A549 (cell line): ENCODE measurements at regions not wholly inside any gene's neighbourhood (a gene's known extent, or its start where the extent isn't known, plus 50 kb on each side); places are given as distances from the start of the nearest gene placed in this dataset.
A peak's percentile ranks its signal among the peaks of the same experiment; 100 is the strongest.
"Not testable (repeated sequence)": the region's sequence is repeated elsewhere in the genome, so short reads cannot be mapped to it uniquely, and the experiment has no call there.

Source experiments
- ATAC-seq, 2 experiments: fragments of 200-7000 bp in 1 of 2; fragments of >200 bp in 1 of 2; cut with Nextera tagmentation in 1 of 2; cut with Tn5 transposase in 1 of 2; 3 replicates each; pipeline versions ENCODE4 v1.8.0 to v1.9.1; 2018 to 2020; ENCODE audit warnings: mild to moderate bottlenecking in 1 of 2, moderate library complexity in 1 of 2
- CTCF ChIA-PET: fragments of 300-600 bp; sonication (Branson Sonifier 250); formaldehyde crosslinking; extraction: SDS; loops from one replicate; lab custom pipeline; 2021; ENCODE audit warnings: antibody characterized with exemption, inconsistent platforms; lab: Yijun Ruan, JAX
- POLR2A ChIA-PET: fragments of 350-600 bp; formaldehyde crosslinking; extraction: SDS; loops from one replicate; lab custom pipeline; 2021; ENCODE audit warnings: antibody characterized with exemption, inconsistent platforms; lab: Yijun Ruan, JAX
- DNase-seq, 2 experiments: peaks; one replicate each; pipeline versions ENCODE4 v3.0.0 to v3.0.0-alpha.2; 2011 to 2016; ENCODE audit warnings: low read depth in 1 of 2, low spot score in 1 of 2
- FAIRE-seq: peaks from 2 replicates; lab custom pipeline; 2011; peaks lifted over from hg19 to GRCh38; lab: Jason Lieb, UNC
- H3K27ac ChIP-seq, 2 experiments: fragments of >200 bp; sonication (Bioruptor Twin); formaldehyde crosslinking; 3 replicates each; pipeline ENCODE4 v1.5.1; 2016 to 2017
- H3K4me1 ChIP-seq: fragments of >200 bp; sonication (Bioruptor Twin); formaldehyde crosslinking; 3 replicates; pipeline ENCODE4 v1.6.1; 2016
- H3K4me2 ChIP-seq: fragments of >200 bp; sonication (Bioruptor Twin); formaldehyde crosslinking; 3 replicates; pipeline ENCODE4 v1.6.1; 2016
- H3K4me3 ChIP-seq: fragments of >200 bp; sonication (Bioruptor Twin); formaldehyde crosslinking; 3 replicates; pipeline ENCODE4 v1.5.1; 2016
- H3K9me3 ChIP-seq: fragments of >200 bp; sonication (Bioruptor Twin); formaldehyde crosslinking; 3 replicates; pipeline ENCODE4 v1.6.1; 2016
- BCL3 ChIP-seq: fragments of >200 bp; sonication (Bioruptor Twin); formaldehyde crosslinking; IDR thresholded peaks from 3 replicates; pipeline ENCODE4 v1.6.1; 2016
- CBX2 ChIP-seq: fragments of 200-600 bp; sonication (generic); IDR thresholded peaks from 2 replicates; pipeline ENCODE4 v1.6.1; 2016; ENCODE audit warnings: low read depth, mild to moderate bottlenecking, borderline replicate concordance
- CBX8 ChIP-seq: fragments of 200-600 bp; sonication (generic); IDR thresholded peaks from 2 replicates; pipeline ENCODE4 v1.6.1; 2016
- CHD4 ChIP-seq: fragments of 200-600 bp; sonication (generic); IDR thresholded peaks from 2 replicates; pipeline ENCODE4 v1.6.1; 2016; ENCODE audit warnings: antibody characterized with exemption, mild to moderate bottlenecking, borderline replicate concordance
- EHMT2 ChIP-seq: fragments of 200-600 bp; sonication (generic); IDR thresholded peaks from 2 replicates; pipeline ENCODE4 v1.6.1; 2016; ENCODE audit warnings: antibody characterized with exemption, low read depth, mild to moderate bottlenecking, moderate library complexity
- ESRRA ChIP-seq: fragments of 150-350 bp; IDR thresholded peaks from 2 replicates; pipeline ENCODE4 v1.6.1; 2014; ENCODE audit warnings: mild to moderate bottlenecking, low read length, borderline replicate concordance
- GATA3 ChIP-seq: IDR thresholded peaks from 2 replicates; pipeline ENCODE4 v1.6.1; 2012; ENCODE audit warnings: borderline replicate concordance
- MAZ ChIP-seq: fragments of 150-350 bp; IDR thresholded peaks from 2 replicates; pipeline ENCODE4 v1.6.1; 2014; ENCODE audit warnings: antibody characterized with exemption, low read depth, low read length, borderline replicate concordance
- MYC ChIP-seq: IDR thresholded peaks from 2 replicates; pipeline ENCODE4 v1.6.1; 2012; ENCODE audit warnings: mild to moderate bottlenecking, inconsistent platforms, low read length, improper control_type of control experiment, borderline replicate concordance
- PHF8 ChIP-seq: fragments of 200-600 bp; sonication (generic); IDR thresholded peaks from 2 replicates; pipeline ENCODE4 v1.6.1; 2016; ENCODE audit warnings: low read depth, mild to moderate bottlenecking, antibody characterized with exemption, moderate library complexity, borderline replicate concordance
- POLR2AphosphoS2 ChIP-seq: conservative IDR thresholded peaks from 2 replicates; pipeline ENCODE4 v1.6.1; 2012; ENCODE audit warnings: low read length, improper control_type of control experiment, inconsistent platforms
- RAD21 ChIP-seq, 2 experiments: fragments of >200 bp in 1 of 2; sonication (Bioruptor Twin) in 1 of 2; formaldehyde crosslinking in 1 of 2; IDR thresholded peaks in 1 of 2; conservative IDR thresholded peaks in 1 of 2; 2 replicates in 1 of 2; 3 replicates in 1 of 2; pipeline ENCODE4 v1.6.1; 2012 to 2018; ENCODE audit warnings: inconsistent platforms in 1 of 2
- SREBF2 ChIP-seq: fragments of 450-650 bp; IDR thresholded peaks from 2 replicates; pipeline ENCODE4 v1.6.1; 2014; ENCODE audit warnings: mild to moderate bottlenecking, moderate library complexity
- TFCP2L1 ChIP-seq: fragments of 250-450 bp; sonication (Bioruptor Pico); IDR thresholded peaks from 2 replicates; pipeline ENCODE4 v1.5.0; 2021; ENCODE audit warnings: mild to moderate bottlenecking
- USF2 ChIP-seq: fragments of 450-650 bp; IDR thresholded peaks from 2 replicates; pipeline ENCODE4 v1.6.1; 2014; ENCODE audit warnings: antibody characterized with exemption
- ZFP36 ChIP-seq: fragments of 450-650 bp; IDR thresholded peaks from 2 replicates; pipeline ENCODE4 v1.6.1; 2014; ENCODE audit warnings: borderline replicate concordance; ENCODE audit not compliant: partially characterized antibody
- ZNF302 ChIP-seq: fragments of 250-450 bp; sonication (Bioruptor Pico); IDR thresholded peaks from 2 replicates; pipeline ENCODE4 v1.9.0; 2021; ENCODE audit warnings: inconsistent platforms, mild to moderate bottlenecking, moderate library complexity
- WGBS: methylation state at CpG from one replicate; pipeline ENCODE4 v1.1.6; 2017; ENCODE audit errors: missing lambda C conversion rate; 5-methylcytosine and 5-hydroxymethylcytosine counted together
- TF ChIP-seq, protein P1 (sequence below): fragments of 150-350 bp; IDR thresholded peaks from 2 replicates; pipeline ENCODE4 v1.6.1; 2014; ENCODE audit warnings: low read depth, mild to moderate bottlenecking, low read length
- TF ChIP-seq, protein P2 (sequence below): IDR thresholded peaks from 2 replicates; pipeline ENCODE4 v1.6.1; 2012; ENCODE audit warnings: low read depth, borderline replicate concordance
- TF ChIP-seq, protein P3 (sequence below): fragments of >200 bp; sonication (Bioruptor Twin); formaldehyde crosslinking; IDR thresholded peaks from 3 replicates; pipeline ENCODE4 v1.5.1; 2016
- TF ChIP-seq, protein P4 (sequence below): IDR thresholded peaks from 2 replicates; pipeline ENCODE4 v1.6.1; 2012

GRCh38 chr21:38639571-38640354 is 141.5 kb upstream of the ERG start:
- no peak overlapping the region for H3K27ac ChIP-seq
- CTCF ChIA-PET, result no interaction called here

DNA sequence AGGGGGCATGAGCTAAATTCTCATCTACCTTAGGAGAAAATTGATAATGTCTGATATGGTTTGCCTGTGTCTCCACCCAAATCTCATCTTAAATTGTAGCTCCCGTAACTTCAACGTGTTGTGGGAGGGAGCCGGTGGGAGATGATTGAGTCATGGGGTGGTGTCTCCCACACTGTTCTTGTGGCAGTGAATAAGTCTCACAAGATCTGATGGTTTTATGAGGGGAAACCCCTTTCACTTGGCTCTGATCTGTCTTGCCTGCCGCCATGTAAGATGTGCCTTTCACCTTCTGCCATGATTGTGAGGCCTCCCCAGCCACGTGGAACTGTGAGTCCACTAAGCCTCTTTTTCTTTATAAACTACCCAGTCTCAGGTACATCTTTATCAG is 142.1 kb upstream of the ERG start:
- FAIRE-seq, POLR2A ChIA-PET, H3K4me1 ChIP-seq, H3K9me3 ChIP-seq, H3K27ac ChIP-seq, H3K4me2 ChIP-seq, CTCF ChIA-PET, ATAC-seq, H3K4me3 ChIP-seq, DNase-seq: not testable (repeated sequence)
- 55% methylated on average over 5 of the region's 5 CpGs for WGBS

More at GRCh38 chr21:38639571-38640354, 141.5 kb upstream of the ERG start:
- H3K4me3 ChIP-seq, result no peak overlapping the region
- WGBS, result 1% methylated on average over 4 of the region's 4 CpGs
- H3K4me2 ChIP-seq, result peak overlapping the region; percentile 30; the same call in 2 of the 3 replicates
- FAIRE-seq (no peak), DNase-seq (no peak), ATAC-seq (no peak)
- no peaks in the 10 kb centered on the region for H3K9me3 ChIP-seq
- no peak for TF ChIP-seq GATA3
- TF ChIP-seq RAD21 (conservative IDR thresholded peaks at IDR 0.05 in 1 of 2, IDR thresholded peaks at IDR 0.05 in 1 of 2), result no peak
- no peak for TF ChIP-seq ESRRA
- TF ChIP-seq MYC, result no peak
- TF ChIP-seq TFCP2L1 (CRISPR knock-in tag), result no peak
- no peak for TF ChIP-seq SREBF2
- TF ChIP-seq, protein P1, sequence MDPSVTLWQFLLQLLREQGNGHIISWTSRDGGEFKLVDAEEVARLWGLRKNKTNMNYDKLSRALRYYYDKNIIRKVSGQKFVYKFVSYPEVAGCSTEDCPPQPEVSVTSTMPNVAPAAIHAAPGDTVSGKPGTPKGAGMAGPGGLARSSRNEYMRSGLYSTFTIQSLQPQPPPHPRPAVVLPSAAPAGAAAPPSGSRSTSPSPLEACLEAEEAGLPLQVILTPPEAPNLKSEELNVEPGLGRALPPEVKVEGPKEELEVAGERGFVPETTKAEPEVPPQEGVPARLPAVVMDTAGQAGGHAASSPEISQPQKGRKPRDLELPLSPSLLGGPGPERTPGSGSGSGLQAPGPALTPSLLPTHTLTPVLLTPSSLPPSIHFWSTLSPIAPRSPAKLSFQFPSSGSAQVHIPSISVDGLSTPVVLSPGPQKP, result no peak
- TF ChIP-seq CHD4, result no peak
- TF ChIP-seq USF2, result no peak
- TF ChIP-seq, protein P2, sequence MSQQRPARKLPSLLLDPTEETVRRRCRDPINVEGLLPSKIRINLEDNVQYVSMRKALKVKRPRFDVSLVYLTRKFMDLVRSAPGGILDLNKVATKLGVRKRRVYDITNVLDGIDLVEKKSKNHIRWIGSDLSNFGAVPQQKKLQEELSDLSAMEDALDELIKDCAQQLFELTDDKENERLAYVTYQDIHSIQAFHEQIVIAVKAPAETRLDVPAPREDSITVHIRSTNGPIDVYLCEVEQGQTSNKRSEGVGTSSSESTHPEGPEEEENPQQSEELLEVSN, result no peak
- no peak for TF ChIP-seq CBX2
- no peak for TF ChIP-seq ZFP36
- POLR2A ChIA-PET, result no interaction called here
- no peaks in the 10 kb centered on the region for H3K4me1 ChIP-seq

DNA sequence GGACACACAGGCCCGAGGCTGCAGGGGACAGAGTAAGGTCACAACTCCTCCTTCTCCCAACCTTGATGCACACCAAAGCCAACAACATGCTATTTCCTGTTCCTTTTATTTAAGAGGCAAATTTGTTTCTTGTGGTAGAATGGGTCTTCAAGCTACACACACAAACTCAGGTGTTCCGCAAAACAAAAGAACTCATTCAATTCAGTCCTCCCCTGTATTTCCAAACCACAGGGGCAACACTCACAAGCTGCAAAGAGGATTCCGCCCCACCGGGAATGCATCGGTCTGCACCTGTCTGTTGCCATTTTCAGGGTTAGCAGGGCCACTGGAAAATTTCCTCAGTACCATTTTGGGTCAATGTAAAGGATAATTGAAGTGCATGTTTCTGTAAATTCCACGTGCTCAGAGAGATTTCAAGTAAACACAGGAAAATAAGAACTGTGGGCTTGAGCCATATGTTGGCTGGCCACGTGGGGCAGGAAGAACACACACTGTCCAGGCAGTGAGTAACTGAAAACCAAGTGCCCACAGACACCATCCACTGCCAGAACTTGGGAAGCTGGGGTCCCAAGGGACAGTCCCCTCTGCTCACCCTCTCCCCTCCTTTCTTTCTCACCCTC is 145.2 kb upstream of the ERG start:
- ChIA-PET CTCF (interaction anchor here (0.7 kb wide), 1 partner anchor 1870 kb away, joined by 3 read pairs; no protein-coding TSS in a partner anchor), POLR2A (no interaction called here)
- no peak for FAIRE-seq
- no peak for ATAC-seq
- no peak for TF ChIP-seq EHMT2
- no peaks in the 10 kb centered on the region for H3K9me3 ChIP-seq
- H3K27ac ChIP-seq, result no peak overlapping the region
- no peaks in the 10 kb centered on the region for H3K4me1 ChIP-seq
- no peak for DNase-seq
- no peak overlapping the region for H3K4me3 ChIP-seq
- WGBS, result 40% methylated on average over 7 of the region's 7 CpGs
- no peak overlapping the region for H3K4me2 ChIP-seq

DNA sequence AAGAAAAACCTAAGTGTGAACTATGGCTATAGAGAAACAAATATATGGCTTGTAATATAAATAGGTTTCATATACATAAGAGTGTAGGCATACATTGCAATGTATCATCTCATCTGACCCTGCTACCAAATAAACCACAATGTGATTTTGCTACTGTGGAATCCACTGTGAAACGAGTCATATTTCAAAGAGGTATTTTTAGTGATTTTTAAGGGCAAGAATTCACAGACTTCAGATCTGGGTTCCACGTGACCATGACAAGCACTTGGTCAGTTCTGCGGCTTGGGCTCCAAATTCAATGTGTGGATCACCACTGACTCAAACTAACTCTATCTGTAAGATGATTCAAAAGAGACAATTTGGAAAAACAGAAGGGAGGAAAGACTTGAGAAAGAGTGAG is 147.0 kb upstream of the ERG start:
- ATAC-seq, result no peak
- Histone ChIP-seq H3K4me1 (no peaks in the 10 kb centered on the region), H3K9me3 (no peaks in the 10 kb centered on the region), H3K4me3 (no peak overlapping the region), H3K27ac (no peak overlapping the region), H3K4me2 (no peak overlapping the region)
- ChIA-PET CTCF (no interaction called here), POLR2A (no interaction called here)
- 55% methylated on average over 3 of the region's 3 CpGs for WGBS
- no peak for DNase-seq
- no peak for FAIRE-seq
- TF ChIP-seq BCL3 (no peak), ZFP36 (no peak), PHF8 (no peak), ZNF302 (no peak), RAD21 (conservative IDR thresholded peaks at IDR 0.05 in 1 of 2, IDR thresholded peaks at IDR 0.05 in 1 of 2) (no peak), MAZ (no peak), CBX8 (no peak), POLR2AphosphoS2 (no peak), CBX2 (no peak)
- TF ChIP-seq, protein P3, sequence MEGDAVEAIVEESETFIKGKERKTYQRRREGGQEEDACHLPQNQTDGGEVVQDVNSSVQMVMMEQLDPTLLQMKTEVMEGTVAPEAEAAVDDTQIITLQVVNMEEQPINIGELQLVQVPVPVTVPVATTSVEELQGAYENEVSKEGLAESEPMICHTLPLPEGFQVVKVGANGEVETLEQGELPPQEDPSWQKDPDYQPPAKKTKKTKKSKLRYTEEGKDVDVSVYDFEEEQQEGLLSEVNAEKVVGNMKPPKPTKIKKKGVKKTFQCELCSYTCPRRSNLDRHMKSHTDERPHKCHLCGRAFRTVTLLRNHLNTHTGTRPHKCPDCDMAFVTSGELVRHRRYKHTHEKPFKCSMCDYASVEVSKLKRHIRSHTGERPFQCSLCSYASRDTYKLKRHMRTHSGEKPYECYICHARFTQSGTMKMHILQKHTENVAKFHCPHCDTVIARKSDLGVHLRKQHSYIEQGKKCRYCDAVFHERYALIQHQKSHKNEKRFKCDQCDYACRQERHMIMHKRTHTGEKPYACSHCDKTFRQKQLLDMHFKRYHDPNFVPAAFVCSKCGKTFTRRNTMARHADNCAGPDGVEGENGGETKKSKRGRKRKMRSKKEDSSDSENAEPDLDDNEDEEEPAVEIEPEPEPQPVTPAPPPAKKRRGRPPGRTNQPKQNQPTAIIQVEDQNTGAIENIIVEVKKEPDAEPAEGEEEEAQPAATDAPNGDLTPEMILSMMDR, result no peak
- TF ChIP-seq, protein P4, sequence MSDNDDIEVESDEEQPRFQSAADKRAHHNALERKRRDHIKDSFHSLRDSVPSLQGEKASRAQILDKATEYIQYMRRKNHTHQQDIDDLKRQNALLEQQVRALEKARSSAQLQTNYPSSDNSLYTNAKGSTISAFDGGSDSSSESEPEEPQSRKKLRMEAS, result no peak
